Tibial nerve (tissue), 4 donors: ENCODE measurements at regions not wholly inside any gene's neighbourhood (a gene's known extent, or its start where the extent isn't known, plus 50 kb on each side); places are given as distances from the start of the nearest gene placed in this dataset.

Source experiments
- DNase-seq, 2 donors: peaks; one replicate each; pipeline ENCODE4 v3.0.0-alpha.2; 2019; ENCODE audit warnings: low spot score in 2 of 2
- H3K27ac ChIP-seq, 4 donors: fragments of 200-600 bp; sonication (generic) in 3 of 4; one replicate each; pipeline ENCODE4 v1.5.1; 2017 to 2019; ENCODE audit warnings: mild to moderate bottlenecking in 1 of 4
- H3K27me3 ChIP-seq, 2 donors: fragments of 200-600 bp; sonication (generic) in 1 of 2; one replicate each; pipeline versions ENCODE4 v1.5.1 to v1.6.0; 2017 to 2019
- H3K36me3 ChIP-seq, 3 donors: fragments of 200-600 bp; sonication (generic); one replicate each; pipeline ENCODE4 v1.5.1; 2018 to 2019
- H3K4me1 ChIP-seq, 4 donors: fragments of 200-600 bp; sonication (generic) in 3 of 4; one replicate each; pipeline ENCODE4 v1.5.1; 2017 to 2019
- H3K4me3 ChIP-seq, 4 donors: fragments of 200-600 bp; sonication (generic) in 3 of 4; one replicate each; pipeline ENCODE4 v1.5.1; 2017 to 2019; ENCODE audit warnings: mild to moderate bottlenecking in 1 of 4, moderate library complexity in 1 of 4
- H3K9me3 ChIP-seq, 4 donors: fragments of 200-600 bp; sonication (generic) in 3 of 4; one replicate each; pipeline ENCODE4 v1.5.1; 2017 to 2019
- EP300 ChIP-seq, 2 donors: sonication (generic); formaldehyde crosslinking; IDR thresholded peaks; one replicate each; pipeline ENCODE4 v1.6.1; 2017; ENCODE audit warnings: antibody characterized with exemption in 2 of 2, mild to moderate bottlenecking in 1 of 2
- POLR2A ChIP-seq, 2 donors: fragments of 450-650 bp; IDR thresholded peaks; one replicate each; pipeline ENCODE4 v1.6.1; 2017; ENCODE audit warnings: antibody characterized with exemption in 2 of 2, mild to moderate bottlenecking in 2 of 2, moderate library complexity in 2 of 2
- WGBS, 2 donors: methylation state at CpG; one replicate each; pipeline ENCODE4 v1.1.5; 2018; 5-methylcytosine and 5-hydroxymethylcytosine counted together
- TF ChIP-seq, protein P1 (sequence below), 5 experiments: fragments of 200-600 bp in 3 of 5; fragments of 450-650 bp in 2 of 5; sonication (generic) in 3 of 5; IDR thresholded peaks; one replicate each; pipeline ENCODE4 v1.5.1; 2016 to 2019; ENCODE audit warnings: antibody characterized with exemption in 5 of 5, mild to moderate bottlenecking in 3 of 5, moderate library complexity in 2 of 5

DNA sequence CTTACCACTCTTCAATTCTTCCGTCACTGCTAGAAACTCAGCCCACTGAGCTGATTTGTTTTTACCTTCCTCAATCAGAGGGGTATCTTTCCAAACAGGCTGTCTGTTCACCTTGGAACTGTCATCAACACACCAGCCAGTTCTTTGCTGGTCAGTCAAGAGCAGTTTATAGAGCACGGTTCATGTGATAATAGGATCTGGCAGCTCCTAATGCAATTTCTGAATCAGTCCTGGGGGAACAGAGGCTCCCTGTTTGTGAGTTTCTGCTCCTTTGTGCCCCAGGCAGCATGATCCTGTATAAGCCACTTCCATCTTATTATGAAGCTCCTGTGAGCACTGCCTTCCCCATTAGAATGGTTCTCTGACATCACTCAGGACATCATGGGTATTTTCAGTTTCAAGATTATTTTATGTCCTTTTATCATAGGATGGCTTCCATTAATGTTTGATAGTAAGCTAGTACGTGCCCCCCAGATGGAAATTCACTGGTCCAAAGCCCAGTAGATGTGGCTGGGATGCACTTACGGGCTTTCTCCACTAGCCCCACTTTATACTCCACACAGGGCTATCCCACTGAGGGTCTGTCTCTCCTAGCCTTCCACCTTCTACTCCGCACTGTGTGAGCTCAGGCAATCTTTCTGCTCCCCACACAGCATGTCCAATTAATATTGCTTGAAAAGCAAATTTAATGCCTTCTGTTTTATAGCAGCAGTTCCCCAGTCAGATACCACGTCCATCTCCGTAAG lies 85.5 kb upstream of the SPIN1 start:
- H3K4me1 ChIP-seq, result no peaks in the 10 kb centered on the region
- no peak overlapping the region for H3K27ac ChIP-seq
- WGBS, 2 donors, result 83% methylated on average over 7 of the region's 7 CpGs
- H3K27me3 ChIP-seq, result no peaks in the 10 kb centered on the region
- no peak for TF ChIP-seq EP300 (IDR thresholded peaks at IDR 0.05)
- TF ChIP-seq, protein P1, sequence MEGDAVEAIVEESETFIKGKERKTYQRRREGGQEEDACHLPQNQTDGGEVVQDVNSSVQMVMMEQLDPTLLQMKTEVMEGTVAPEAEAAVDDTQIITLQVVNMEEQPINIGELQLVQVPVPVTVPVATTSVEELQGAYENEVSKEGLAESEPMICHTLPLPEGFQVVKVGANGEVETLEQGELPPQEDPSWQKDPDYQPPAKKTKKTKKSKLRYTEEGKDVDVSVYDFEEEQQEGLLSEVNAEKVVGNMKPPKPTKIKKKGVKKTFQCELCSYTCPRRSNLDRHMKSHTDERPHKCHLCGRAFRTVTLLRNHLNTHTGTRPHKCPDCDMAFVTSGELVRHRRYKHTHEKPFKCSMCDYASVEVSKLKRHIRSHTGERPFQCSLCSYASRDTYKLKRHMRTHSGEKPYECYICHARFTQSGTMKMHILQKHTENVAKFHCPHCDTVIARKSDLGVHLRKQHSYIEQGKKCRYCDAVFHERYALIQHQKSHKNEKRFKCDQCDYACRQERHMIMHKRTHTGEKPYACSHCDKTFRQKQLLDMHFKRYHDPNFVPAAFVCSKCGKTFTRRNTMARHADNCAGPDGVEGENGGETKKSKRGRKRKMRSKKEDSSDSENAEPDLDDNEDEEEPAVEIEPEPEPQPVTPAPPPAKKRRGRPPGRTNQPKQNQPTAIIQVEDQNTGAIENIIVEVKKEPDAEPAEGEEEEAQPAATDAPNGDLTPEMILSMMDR (IDR thresholded peaks at IDR 0.05), result no peak
- no peak for TF ChIP-seq POLR2A (IDR thresholded peaks at IDR 0.05)
- H3K4me3 ChIP-seq, result no peak overlapping the region
- no peaks in the 10 kb centered on the region for H3K36me3 ChIP-seq
- DNase-seq, result no peak
- H3K9me3 ChIP-seq, result peaks cover 0 to 10% (median 0%) of the 10 kb centered on the region in 4 donors

DNA sequence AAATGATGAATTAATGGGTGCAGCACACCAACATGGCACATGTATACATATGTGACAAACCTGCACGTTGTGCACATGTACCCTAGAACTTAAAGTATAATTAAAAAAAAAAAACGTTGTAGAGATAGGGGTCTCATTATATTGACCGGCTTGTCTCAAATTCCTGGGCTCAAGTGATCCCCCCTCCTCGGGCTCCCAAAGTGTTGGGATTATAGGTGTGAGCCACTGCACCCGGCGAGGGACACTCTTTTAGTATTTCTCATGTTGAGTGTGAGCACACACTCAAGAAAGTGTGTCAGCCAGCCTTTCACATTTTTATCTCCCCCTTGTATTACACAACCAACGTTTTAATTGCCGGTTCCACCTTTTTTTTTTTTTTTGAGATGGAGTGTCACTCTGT lies 87.7 kb upstream of the SPIN1 start:
- H3K4me3 ChIP-seq, result no peak overlapping the region
- peaks cover 0 to 10% (median 0%) of the 10 kb centered on the region in 4 donors for H3K9me3 ChIP-seq
- TF ChIP-seq POLR2A (IDR thresholded peaks at IDR 0.05) (no peak), EP300 (IDR thresholded peaks at IDR 0.05) (no peak)
- TF ChIP-seq, protein P1 (IDR thresholded peaks at IDR 0.05), result no peak
- no peak for DNase-seq
- no peaks in the 10 kb centered on the region for H3K4me1 ChIP-seq
- no peaks in the 10 kb centered on the region for H3K36me3 ChIP-seq
- 86 to 91% methylated on average over 8 of the region's 8 CpGs for WGBS, 2 donors
- H3K27ac ChIP-seq, result no peak overlapping the region
- H3K27me3 ChIP-seq, result no peaks in the 10 kb centered on the region

DNA sequence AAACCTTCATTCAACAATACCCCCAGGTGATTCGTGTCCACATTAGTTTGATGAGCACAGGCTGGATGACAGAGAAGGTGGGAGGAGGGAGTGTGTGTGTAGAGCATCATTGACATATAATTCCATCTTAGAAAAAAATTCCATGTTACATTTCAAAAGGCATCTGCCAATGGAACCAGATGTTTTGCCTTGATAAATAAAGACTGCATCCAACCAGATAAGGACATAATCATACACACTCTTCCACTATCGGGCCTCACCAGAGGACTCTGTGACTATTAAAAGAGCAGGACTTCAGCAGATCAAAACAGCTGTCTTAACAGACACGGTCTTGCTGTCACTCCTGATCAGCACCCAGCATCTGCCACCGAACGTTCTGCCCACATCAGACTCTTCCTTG lies 96.4 kb upstream of the SPIN1 start:
- Histone ChIP-seq H3K36me3 (no peaks in the 10 kb centered on the region), H3K9me3 (no peaks in the 10 kb centered on the region), H3K27me3 (no peaks in the 10 kb centered on the region), H3K27ac (no peak overlapping the region), H3K4me1 (no peaks in the 10 kb centered on the region), H3K4me3 (no peak overlapping the region)
- no peak for DNase-seq
- 73 to 80% methylated on average over 5 of the region's 5 CpGs for WGBS, 2 donors
- TF ChIP-seq POLR2A (IDR thresholded peaks at IDR 0.05) (no peak), EP300 (IDR thresholded peaks at IDR 0.05) (no peak)
- TF ChIP-seq, protein P1 (IDR thresholded peaks at IDR 0.05), result no peak

DNA sequence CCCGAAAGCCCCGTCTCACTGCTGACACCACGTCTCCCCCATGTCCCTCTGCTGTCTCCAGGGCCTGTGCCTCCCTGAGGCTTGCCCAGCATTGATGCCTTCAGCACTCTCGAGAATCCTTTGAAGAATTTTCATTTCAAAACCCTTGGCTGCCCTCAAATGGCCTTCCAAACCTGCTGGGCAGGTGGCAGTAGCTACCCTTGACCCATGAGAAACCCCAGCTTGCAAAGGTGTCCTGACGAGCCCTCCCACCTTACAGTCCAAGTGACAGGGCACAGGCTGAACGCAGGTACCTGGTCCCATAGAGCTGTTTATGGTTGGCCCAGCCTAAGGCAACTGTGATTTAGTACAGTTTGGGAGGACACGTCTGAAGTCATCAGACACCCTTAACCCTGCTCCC lies 97.2 kb upstream of the SPIN1 start:
- Histone ChIP-seq H3K27ac (no peak overlapping the region), H3K4me1 (no peaks in the 10 kb centered on the region), H3K4me3 (no peak overlapping the region), H3K36me3 (no peaks in the 10 kb centered on the region), H3K27me3 (no peaks in the 10 kb centered on the region), H3K9me3 (no peaks in the 10 kb centered on the region)
- TF ChIP-seq, protein P1 (IDR thresholded peaks at IDR 0.05), result no peak
- TF ChIP-seq POLR2A (IDR thresholded peaks at IDR 0.05) (no peak), EP300 (IDR thresholded peaks at IDR 0.05) (no peak)
- no peak for DNase-seq
- 88 to 92% methylated on average over 7 of the region's 7 CpGs for WGBS, 2 donors

DNA sequence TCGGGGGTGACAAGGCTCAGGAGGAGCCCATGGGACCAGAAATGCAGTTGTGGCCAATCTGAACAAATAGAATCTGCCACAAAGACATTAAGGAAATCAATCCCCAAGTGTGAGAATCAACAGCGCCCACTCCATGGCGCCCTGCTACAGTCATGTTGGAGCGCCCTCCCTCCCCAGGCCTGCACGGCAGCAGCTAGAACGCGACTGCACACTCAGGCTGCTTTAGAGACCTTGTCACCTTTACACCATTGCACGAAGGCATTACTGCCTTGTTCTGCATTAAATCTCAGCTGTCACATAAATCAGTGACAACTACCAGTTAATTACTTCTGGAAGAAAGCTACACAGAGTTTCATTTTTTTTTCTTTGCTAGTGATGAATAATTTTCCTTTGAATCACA lies 98.7 kb upstream of the SPIN1 start:
- Histone ChIP-seq H3K4me1 (no peaks in the 10 kb centered on the region), H3K4me3 (no peak overlapping the region), H3K9me3 (peaks cover 0 to 13% (median 0%) of the 10 kb centered on the region in 4 donors), H3K27ac (no peak overlapping the region), H3K36me3 (no peaks in the 10 kb centered on the region), H3K27me3 (no peaks in the 10 kb centered on the region)
- DNase-seq, result no peak
- no peak for TF ChIP-seq POLR2A (IDR thresholded peaks at IDR 0.05)
- TF ChIP-seq, protein P1 (IDR thresholded peaks at IDR 0.05), result no peak
- no peak for TF ChIP-seq EP300 (IDR thresholded peaks at IDR 0.05)
- WGBS, 2 donors, result 80 to 81% methylated on average over 8 of the region's 8 CpGs
